ENCODE measurements at regions not wholly inside any gene's neighbourhood (a gene's known extent, or its start where the extent isn't known, plus 50 kb on each side); places are given as distances from the start of the nearest gene placed in this dataset.

- TF ChIP-seq SP1 (IDR thresholded peaks at IDR 0.05; ENCODE audit: low read depth, low read length) (no peak), POLR2A (IDR thresholded peaks at IDR 0.05; ENCODE audit: control extremely low read depth in 1 of 2, low read depth in 2 of 2, low read length in 2 of 2) (no peak), TBP (IDR thresholded peaks at IDR 0.05; ENCODE audit: low read depth, low read length) (no peak), CTCF (IDR thresholded peaks at IDR 0.05; ENCODE audit: control extremely low read depth in 1 of 3, insufficient read depth in 1 of 3, low read depth in 1 of 3, low read length in 3 of 3) (no peak), RAD21 (IDR thresholded peaks at IDR 0.05 in 1 of 2, conservative IDR thresholded peaks at IDR 0.05 in 1 of 2; ENCODE audit: low read depth in 2 of 2, low read length in 2 of 2) (no peak), EZH2 (IDR thresholded peaks at IDR 0.05; ENCODE audit: low read depth, low read length, severe bottlenecking) (no peak), TAF1 (IDR thresholded peaks at IDR 0.05; ENCODE audit: low read depth, low read length) (no peak), CBX5 (IDR thresholded peaks at IDR 0.05; ENCODE audit: low read depth, low read length) (no peak), BACH1 (IDR thresholded peaks at IDR 0.05; ENCODE audit: low read length) (no peak), EP300 (IDR thresholded peaks at IDR 0.05; ENCODE audit: borderline replicate concordance in 1 of 2, low read depth in 2 of 2, low read length in 2 of 2) (no peak), ATF2 (IDR thresholded peaks at IDR 0.05; ENCODE audit: low read length) (no peak), YY1 (IDR thresholded peaks at IDR 0.05; ENCODE audit: low read depth, low read length) (no peak), EGR1 (IDR thresholded peaks at IDR 0.05; ENCODE audit: borderline replicate concordance, low read depth, low read length) (no peak), SP4 (IDR thresholded peaks at IDR 0.05; ENCODE audit: low read length) (no peak)
These were observed 65.8 kb downstream of the NIBAN1 start for GRCh38 chr1:184908506-184908905.
